Small intestine (tissue), 7 donors: ENCODE measurements at regions not wholly inside any gene's neighbourhood (a gene's known extent, or its start where the extent isn't known, plus 50 kb on each side); places are given as distances from the start of the nearest gene placed in this dataset.

ENCODE experiments used
- DNase-seq, 2 donors: peaks; one replicate each; pipeline versions ENCODE4 v3.0.0 to v3.0.0-alpha.2; 2013
- FAIRE-seq: peaks from 2 replicates; lab custom pipeline; 2012; peaks lifted over from hg19 to GRCh38; lab: Jason Lieb, UNC
- H3K27ac ChIP-seq, 3 donors: one replicate each; pipeline ENCODE4 v1.5.1; 2013; ENCODE audit warnings: low read length in 2 of 3, mild to moderate bottlenecking in 2 of 3, control low read depth in 1 of 3, inconsistent platforms in 1 of 3, low read depth in 1 of 3, moderate library complexity in 1 of 3
- H3K27me3 ChIP-seq, 3 donors: one replicate each; pipeline ENCODE4 v1.6.1; 2013; ENCODE audit warnings: low read length in 3 of 3, inconsistent platforms in 1 of 3; ENCODE audit not compliant: control insufficient read depth in 3 of 3, insufficient read depth in 3 of 3
- H3K36me3 ChIP-seq, 3 donors: one replicate each; pipeline ENCODE4 v1.6.1; 2013; ENCODE audit warnings: low read length in 3 of 3, inconsistent platforms in 1 of 3, low read depth in 1 of 3, mild to moderate bottlenecking in 1 of 3, moderate library complexity in 1 of 3; ENCODE audit not compliant: control insufficient read depth in 3 of 3, insufficient read depth in 2 of 3
- H3K4me1 ChIP-seq, 3 donors: one replicate each; pipeline ENCODE4 v1.6.1; 2013; ENCODE audit warnings: low read length in 2 of 3, inconsistent platforms in 1 of 3, low read depth in 1 of 3, mild to moderate bottlenecking in 1 of 3, moderate library complexity in 1 of 3; ENCODE audit not compliant: control insufficient read depth in 3 of 3, insufficient read depth in 2 of 3
- H3K4me3 ChIP-seq, 3 donors: one replicate each; pipeline ENCODE4 v1.5.1; 2013; ENCODE audit warnings: low read length in 3 of 3, control low read depth in 1 of 3, inconsistent platforms in 1 of 3, low read depth in 1 of 3, mild to moderate bottlenecking in 1 of 3, moderate library complexity in 1 of 3
- H3K9me3 ChIP-seq, 2 donors: one replicate each; pipeline ENCODE4 v1.6.1; 2013; ENCODE audit warnings: low read depth in 1 of 2, low read length in 1 of 2; ENCODE audit not compliant: control insufficient read depth in 2 of 2, insufficient read depth in 1 of 2
- WGBS, 3 donors: extraction: QIAGEN DNeasy Blood & Tissue Kit; methylation state at CpG; one replicate each; pipeline ENCODE4 v1.1.7; 2013; 5-methylcytosine and 5-hydroxymethylcytosine counted together
- donor health status: healthy with polysubstance abuse.
- donor health status: control.
- donor health status: control.
- donor health status: Bipolar disorder and iron deficiency.
- donor health status: healthy.

- no peak for FAIRE-seq
- H3K27ac ChIP-seq, result no peak overlapping the region
- WGBS, 3 donors, result 66 to 70% (median 69%) methylated on average over 3 of the region's 3 CpGs
Observed at GRCh38 chr10:3006093-3006492, 61.3 kb upstream of the PFKP start.

DNA sequence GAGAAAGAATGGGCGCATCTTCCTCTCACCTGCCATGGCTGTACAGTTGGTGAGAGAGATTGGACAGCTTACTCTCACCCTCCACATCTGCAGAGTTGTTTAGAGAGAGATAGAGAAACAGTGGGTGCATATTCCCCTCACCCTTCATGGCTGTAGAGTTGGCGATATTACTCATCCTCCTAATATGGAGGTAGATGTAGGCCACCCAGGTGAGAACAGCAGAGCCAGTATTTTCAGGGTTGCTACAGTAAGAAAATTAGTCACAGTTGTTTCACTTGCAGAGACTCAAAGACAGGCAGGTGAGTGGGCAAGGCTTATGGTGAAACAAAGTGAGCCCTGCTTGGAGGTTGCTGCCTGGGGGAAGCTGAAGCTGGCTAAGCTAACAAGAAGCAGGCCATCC is 65.0 kb upstream of the PFKP start:
- peaks cover 0 to 4% (median 2%) of the 10 kb centered on the region in 3 donors for H3K4me1 ChIP-seq
- no peaks in the 10 kb centered on the region for H3K27me3 ChIP-seq
- DNase-seq (no peak), FAIRE-seq (no peak)
- H3K4me3 ChIP-seq, result no peak overlapping the region
- H3K36me3 ChIP-seq, result no peaks in the 10 kb centered on the region
- no peaks in the 10 kb centered on the region for H3K9me3 ChIP-seq
- H3K27ac ChIP-seq, result no peak overlapping the region
- 86 to 96% (median 88%) methylated on average over 2 of the region's 2 CpGs for WGBS, 3 donors

More at GRCh38 chr10:3006093-3006492, 61.3 kb upstream of the PFKP start:
- DNase-seq, result no peak
- H3K9me3 ChIP-seq, result no peaks in the 10 kb centered on the region
- peaks cover 0 to 9% (median 0%) of the 10 kb centered on the region in 3 donors for H3K4me1 ChIP-seq
- H3K36me3 ChIP-seq, result no peaks in the 10 kb centered on the region
- H3K27me3 ChIP-seq, result peaks cover 0 to 2% (median 0%) of the 10 kb centered on the region in 3 donors
- no peak overlapping the region for H3K4me3 ChIP-seq

GRCh38 chr10:3000048-3000447 is 67.3 kb upstream of the PFKP start:
- no peak overlapping the region for H3K27ac ChIP-seq
- no peaks in the 10 kb centered on the region for H3K9me3 ChIP-seq
- WGBS, 3 donors, result 57 to 76% (median 66%) methylated on average over 2 of the region's 2 CpGs
- FAIRE-seq (no peak), DNase-seq (peak in 1 of 2 donors; percentile 13)
- no peaks in the 10 kb centered on the region for H3K27me3 ChIP-seq
- no peaks in the 10 kb centered on the region for H3K36me3 ChIP-seq
- peaks cover 0 to 4% (median 2%) of the 10 kb centered on the region in 3 donors for H3K4me1 ChIP-seq
- no peak overlapping the region for H3K4me3 ChIP-seq

GRCh38 chr10:2994221-2994961 is 73.0 kb upstream of the PFKP start:
- peaks cover 1 to 6% of the 10 kb centered on the region in 2 donors for H3K9me3 ChIP-seq
- H3K27ac ChIP-seq, result no peak overlapping the region
- H3K4me3 ChIP-seq, result no peak overlapping the region
- no peak for DNase-seq
- H3K36me3 ChIP-seq, result no peaks in the 10 kb centered on the region
- peak; percentile 44 for FAIRE-seq
- no peaks in the 10 kb centered on the region for H3K27me3 ChIP-seq
- WGBS, 3 donors, result 73 to 89% (median 88%) methylated on average over 7 of the region's 7 CpGs
- H3K4me1 ChIP-seq, result peaks cover 0 to 17% (median 0%) of the 10 kb centered on the region in 3 donors

DNA sequence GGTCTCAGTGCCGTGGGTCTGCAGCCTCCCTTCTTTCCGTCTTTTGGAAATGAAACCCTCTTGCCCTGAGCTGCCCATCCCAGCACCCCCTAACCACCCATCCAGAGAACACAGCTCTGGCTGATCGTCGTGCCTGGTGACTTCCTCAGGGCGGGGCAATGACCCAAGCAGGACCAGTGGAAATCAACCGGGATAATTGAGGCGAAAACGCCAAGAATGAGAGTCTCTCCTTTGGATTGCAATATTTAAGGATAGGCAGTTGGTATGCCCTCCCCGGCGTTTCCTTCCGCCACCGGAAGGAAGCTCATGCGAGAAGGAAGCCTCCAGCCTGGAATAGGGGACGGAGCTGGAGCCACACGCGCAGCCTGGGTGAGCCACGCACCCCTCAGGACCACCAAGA is 73.7 kb upstream of the PFKP start:
- H3K9me3 ChIP-seq, result peaks cover 1 to 13% of the 10 kb centered on the region in 2 donors
- WGBS, 3 donors, result 89 to 93% (median 91%) methylated on average over 17 of the region's 17 CpGs
- FAIRE-seq, result no peak

DNA sequence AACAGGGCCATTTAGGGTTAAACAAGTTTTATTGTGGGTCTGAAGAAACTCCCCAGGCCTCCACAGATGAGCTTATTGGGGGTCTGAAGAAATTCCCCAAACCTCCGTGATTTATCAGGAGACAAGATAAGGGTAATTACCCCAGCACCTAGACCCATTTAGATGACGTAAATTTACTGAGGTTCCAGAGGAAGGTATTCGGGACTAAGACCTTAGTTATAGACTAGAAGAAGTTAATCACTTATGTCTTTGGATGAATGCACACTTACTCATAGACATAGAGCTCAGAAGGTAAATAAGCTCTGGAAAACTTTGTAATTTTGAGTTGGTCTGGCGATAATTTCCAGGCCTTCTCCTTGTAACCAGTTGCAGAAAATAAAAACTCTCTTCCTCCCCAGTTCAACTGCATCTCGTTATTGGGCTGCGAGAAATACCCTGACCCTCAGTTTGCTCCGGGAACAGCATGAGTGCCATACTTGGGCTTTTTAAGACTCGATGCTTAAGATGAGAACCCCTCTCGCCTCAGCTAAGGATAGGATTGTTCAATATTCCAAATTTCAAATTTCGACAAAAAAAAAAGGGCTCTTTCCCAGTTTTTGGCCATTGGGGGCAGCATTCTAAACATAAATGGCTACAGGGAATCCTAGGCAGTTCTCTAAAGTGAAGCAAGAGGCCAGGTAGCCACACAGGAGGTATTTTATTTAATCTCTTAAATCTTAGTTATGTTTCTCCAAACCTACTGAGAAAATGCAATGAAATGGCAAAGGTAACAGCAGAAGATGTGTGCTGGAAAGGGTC is 74.7 kb upstream of the PFKP start:
- 77 to 83% (median 80%) methylated on average over 10 of the region's 10 CpGs for WGBS, 3 donors
- H3K4me3 ChIP-seq, result no peak overlapping the region
- peaks cover 0 to 3% (median 0%) of the 10 kb centered on the region in 3 donors for H3K27me3 ChIP-seq
- H3K27ac ChIP-seq, result no peak overlapping the region
- FAIRE-seq (no peak), DNase-seq (no peak)
- no peaks in the 10 kb centered on the region for H3K36me3 ChIP-seq
- H3K4me1 ChIP-seq, result peaks cover 0 to 17% (median 0%) of the 10 kb centered on the region in 3 donors
- H3K9me3 ChIP-seq, result peaks cover 1 to 18% of the 10 kb centered on the region in 2 donors

More for the DNA sequence above, 73.7 kb upstream of the PFKP start:
- no peak overlapping the region for H3K4me3 ChIP-seq
- H3K27ac ChIP-seq, result no peak overlapping the region
- no peaks in the 10 kb centered on the region for H3K27me3 ChIP-seq
- peaks cover 0 to 17% (median 0%) of the 10 kb centered on the region in 3 donors for H3K4me1 ChIP-seq
- no peak for DNase-seq
- H3K36me3 ChIP-seq, result no peaks in the 10 kb centered on the region

GRCh38 chr10:2990764-2991163 is 76.6 kb upstream of the PFKP start:
- Histone ChIP-seq H3K4me3 (no peak overlapping the region), H3K4me1 (peaks cover 0 to 31% (median 3%) of the 10 kb centered on the region in 3 donors), H3K9me3 (peaks cover 1 to 18% of the 10 kb centered on the region in 2 donors), H3K27me3 (peaks cover 0 to 3% (median 0%) of the 10 kb centered on the region in 3 donors), H3K36me3 (no peaks in the 10 kb centered on the region), H3K27ac (peak overlapping the region in 1 of 3 donors; percentile 82)
- no peak for FAIRE-seq
- 45 to 57% (median 52%) methylated on average over 3 of the region's 3 CpGs for WGBS, 3 donors
- peak; percentile 67 to 80 for DNase-seq

GRCh38 chr10:2989292-2989947 is 77.9 kb upstream of the PFKP start:
- FAIRE-seq, result no peak
- Histone ChIP-seq H3K4me3 (no peak overlapping the region), H3K27ac (no peak overlapping the region), H3K36me3 (no peaks in the 10 kb centered on the region), H3K4me1 (peaks cover 0 to 39% (median 3%) of the 10 kb centered on the region in 3 donors), H3K27me3 (peaks cover 0 to 5% (median 0%) of the 10 kb centered on the region in 3 donors), H3K9me3 (peaks cover 1 to 18% of the 10 kb centered on the region in 2 donors)
- 85 to 90% (median 87%) methylated on average over 4 of the region's 4 CpGs for WGBS, 3 donors
- no peak for DNase-seq
